ENCODE measurements at regions not wholly inside any gene's neighbourhood (a gene's known extent, or its start where the extent isn't known, plus 50 kb on each side); places are given as distances from the start of the nearest gene placed in this dataset.

- TF ChIP-seq CTCF (IDR thresholded peaks at IDR 0.05) = no peak
- TF ChIP-seq POLR2AphosphoS5 (IDR thresholded peaks at IDR 0.05) = no peak
These were observed 325.7 kb downstream of the CNTN3 start for GRCh38 chr3:74288761-74289160.

Data from stomach (tissue), 4 donors.